ENCODE measurements at regions not wholly inside any gene's neighbourhood (a gene's known extent, or its start where the extent isn't known, plus 50 kb on each side); places are given as distances from the start of the nearest gene placed in this dataset.

DNA sequence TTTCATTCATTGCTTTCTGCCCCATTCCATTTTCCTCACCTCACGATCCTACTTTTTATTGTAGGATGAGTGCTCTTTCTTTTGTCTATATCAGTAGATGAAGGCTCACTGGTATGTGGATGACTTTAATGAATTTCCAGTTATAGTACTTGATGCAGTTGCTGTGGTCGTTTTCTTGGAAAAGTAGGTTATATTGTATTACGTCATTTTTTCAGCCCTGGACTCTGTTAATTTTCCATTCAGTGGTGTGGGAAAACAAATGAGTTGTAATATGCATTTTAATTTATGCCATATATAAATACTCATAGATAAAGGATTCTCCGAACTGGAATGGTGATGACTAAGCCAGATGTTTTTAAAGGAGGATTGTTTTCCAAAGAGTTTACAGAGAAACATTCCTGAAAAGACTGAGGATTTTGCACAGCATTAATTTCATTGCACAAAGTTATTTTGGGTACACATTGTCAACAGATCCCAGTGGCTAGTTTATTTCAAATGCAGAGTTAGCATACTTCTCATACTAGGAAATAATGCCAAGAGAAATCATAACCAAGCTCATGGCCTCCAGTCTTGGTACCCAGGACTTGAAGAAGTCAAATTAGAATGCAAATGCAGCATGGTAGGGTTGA lies 189.7 kb downstream of the PAX3 start:
- TF ChIP-seq, protein P1, sequence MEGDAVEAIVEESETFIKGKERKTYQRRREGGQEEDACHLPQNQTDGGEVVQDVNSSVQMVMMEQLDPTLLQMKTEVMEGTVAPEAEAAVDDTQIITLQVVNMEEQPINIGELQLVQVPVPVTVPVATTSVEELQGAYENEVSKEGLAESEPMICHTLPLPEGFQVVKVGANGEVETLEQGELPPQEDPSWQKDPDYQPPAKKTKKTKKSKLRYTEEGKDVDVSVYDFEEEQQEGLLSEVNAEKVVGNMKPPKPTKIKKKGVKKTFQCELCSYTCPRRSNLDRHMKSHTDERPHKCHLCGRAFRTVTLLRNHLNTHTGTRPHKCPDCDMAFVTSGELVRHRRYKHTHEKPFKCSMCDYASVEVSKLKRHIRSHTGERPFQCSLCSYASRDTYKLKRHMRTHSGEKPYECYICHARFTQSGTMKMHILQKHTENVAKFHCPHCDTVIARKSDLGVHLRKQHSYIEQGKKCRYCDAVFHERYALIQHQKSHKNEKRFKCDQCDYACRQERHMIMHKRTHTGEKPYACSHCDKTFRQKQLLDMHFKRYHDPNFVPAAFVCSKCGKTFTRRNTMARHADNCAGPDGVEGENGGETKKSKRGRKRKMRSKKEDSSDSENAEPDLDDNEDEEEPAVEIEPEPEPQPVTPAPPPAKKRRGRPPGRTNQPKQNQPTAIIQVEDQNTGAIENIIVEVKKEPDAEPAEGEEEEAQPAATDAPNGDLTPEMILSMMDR (IDR thresholded peaks at IDR 0.05), result no peak
- no peak for TF ChIP-seq POLR2A (IDR thresholded peaks at IDR 0.05)
